H1 (cell line): ENCODE measurements at regions not wholly inside any gene's neighbourhood (a gene's known extent, or its start where the extent isn't known, plus 50 kb on each side); places are given as distances from the start of the nearest gene placed in this dataset.

Experiments
- CTCF ChIA-PET: fragments of 300-600 bp; sonication (Branson Sonifier 250); formaldehyde crosslinking; loops from one replicate; lab custom pipeline; 2021; ENCODE audit not compliant: partially characterized antibody; lab: Charles Lee
- POLR2A ChIA-PET: fragments of 300-600 bp; sonication (Branson Sonifier 250); formaldehyde crosslinking; loops from one replicate; lab custom pipeline; 2021; ENCODE audit warnings: inconsistent platforms; ENCODE audit not compliant: partially characterized antibody; lab: Charles Lee
- DNase-seq, 2 experiments: peaks; one replicate each; pipeline versions ENCODE4 v3.0.0 to v3.0.0-alpha.2; 2010 to 2022; ENCODE audit warnings: low spot score in 2 of 2, low read depth in 1 of 2, mixed read lengths in 1 of 2
- FAIRE-seq: peaks from 2 replicates; lab custom pipeline; 2011; peaks lifted over from hg19 to GRCh38; lab: Jason Lieb, UNC
- H2AFZ ChIP-seq: 2 replicates; pipeline ENCODE4 v1.8.1; 2012; ENCODE audit warnings: low read length, inconsistent platforms
- H2AK5ac ChIP-seq: 2 replicates; pipeline ENCODE4 v1.6.1; 2013; ENCODE audit warnings: low read depth, low read length
- H2BK120ac ChIP-seq: replicated peaks from 2 replicates; pipeline ENCODE3; 2013; ENCODE audit warnings: low read depth, low read length, inconsistent platforms
- H2BK12ac ChIP-seq: 2 replicates; pipeline ENCODE4 v1.6.1; 2013; ENCODE audit warnings: low read depth, low read length
- H2BK15ac ChIP-seq: 2 replicates; pipeline ENCODE4 v1.6.1; 2013; ENCODE audit warnings: low read length
- H2BK20ac ChIP-seq: 2 replicates; pipeline ENCODE4 v1.6.1; 2013; ENCODE audit warnings: low read length
- H2BK5ac ChIP-seq: 2 replicates; pipeline ENCODE4 v1.6.1; 2013; ENCODE audit warnings: low read depth, low read length
- H3K14ac ChIP-seq: 2 replicates; pipeline ENCODE4 v1.6.1; 2013; ENCODE audit warnings: inconsistent platforms; ENCODE audit not compliant: insufficient read length
- H3K18ac ChIP-seq: 2 replicates; pipeline ENCODE4 v1.6.1; 2013; ENCODE audit warnings: low read length; ENCODE audit errors: extremely low read depth
- H3K23ac ChIP-seq: 2 replicates; pipeline ENCODE4 v1.6.1; 2013; ENCODE audit warnings: inconsistent platforms; ENCODE audit not compliant: insufficient read length
- H3K23me2 ChIP-seq: 2 replicates; pipeline ENCODE4 v1.6.1; 2013; ENCODE audit warnings: low read depth, low read length
- H3K27ac ChIP-seq: 2 replicates; pipeline ENCODE4 v1.6.1; 2011; ENCODE audit warnings: low read depth, low read length, inconsistent platforms
- H3K27me3 ChIP-seq, 4 experiments: replicated peaks in 1 of 4; 1 replicate in 1 of 4; 2 replicates in 3 of 4; pipeline versions ENCODE4 v1.6.1 to v1.8.1; 2011 to 2013; ENCODE audit warnings: low read length in 3 of 4, mild to moderate bottlenecking in 3 of 4, inconsistent platforms in 2 of 4, mixed read lengths in 2 of 4, moderate library complexity in 1 of 4; ENCODE audit not compliant: control insufficient read depth in 3 of 4, insufficient read depth in 3 of 4; ENCODE audit errors: extremely low read depth in 1 of 4
- H3K36me3 ChIP-seq, 4 experiments: 2 replicates each; pipeline versions ENCODE4 v1.6.1 to v1.8.1; 2011 to 2013; ENCODE audit warnings: mild to moderate bottlenecking in 4 of 4, low read length in 3 of 4, moderate library complexity in 2 of 4, control low read depth in 1 of 4, inconsistent platforms in 1 of 4; ENCODE audit not compliant: insufficient read depth in 4 of 4, control insufficient read depth in 2 of 4
- H3K4ac ChIP-seq: replicated peaks from 2 replicates; pipeline ENCODE3; 2013; ENCODE audit warnings: low read length, low read depth, mixed read lengths, inconsistent platforms; ENCODE audit not compliant: insufficient read length
- H3K4me1 ChIP-seq, 4 experiments: replicated peaks in 1 of 4; 1 replicate in 1 of 4; 2 replicates in 3 of 4; pipeline versions ENCODE4 v1.6.1 to v1.8.1; 2011 to 2013; ENCODE audit warnings: low read length in 3 of 4, inconsistent platforms in 2 of 4, mixed read lengths in 1 of 4; ENCODE audit not compliant: insufficient read depth in 4 of 4, control insufficient read depth in 3 of 4
- H3K4me2 ChIP-seq, 2 experiments: 2 replicates each; pipeline versions ENCODE4 v1.6.1 to v1.8.1; 2011 to 2013; ENCODE audit warnings: low read depth in 2 of 2, low read length in 2 of 2, control low read depth in 1 of 2, inconsistent platforms in 1 of 2, mild to moderate bottlenecking in 1 of 2; ENCODE audit not compliant: insufficient read depth in 1 of 2
- H3K4me3 ChIP-seq, 4 experiments: fragments of 200-600, 300-600 bp in 1 of 4; sonication (generic), shearing (Covaris generic), sonication (Bioruptor Twin) in 1 of 4; 2 replicates each; pipeline versions ENCODE4 v1.5.1 to v1.8.1; 2011 to 2016; ENCODE audit warnings: low read length in 4 of 4, low read depth in 3 of 4, control low read depth in 2 of 4, inconsistent platforms in 2 of 4, mild to moderate bottlenecking in 2 of 4, mixed read lengths in 1 of 4, moderate library complexity in 1 of 4; ENCODE audit not compliant: insufficient read depth in 2 of 4; ENCODE audit errors: extremely low read depth in 1 of 4
- H3K56ac ChIP-seq: replicated peaks from 2 replicates; pipeline ENCODE3; 2013; ENCODE audit warnings: low read depth, mild to moderate bottlenecking, mixed read lengths, low read length, inconsistent platforms; ENCODE audit not compliant: insufficient read length
- H3K79me1 ChIP-seq: 2 replicates; pipeline ENCODE4 v1.6.1; 2013; ENCODE audit warnings: low read depth, low read length, control low read depth
- H3K79me2 ChIP-seq, 2 experiments: 2 replicates each; pipeline versions ENCODE4 v1.6.1 to v1.8.1; 2012 to 2013; ENCODE audit warnings: low read length in 2 of 2, mild to moderate bottlenecking in 2 of 2, inconsistent platforms in 1 of 2; ENCODE audit not compliant: insufficient read depth in 2 of 2, control insufficient read depth in 1 of 2
- H3K9ac ChIP-seq, 4 experiments: replicated peaks in 1 of 4; 1 replicate in 1 of 4; 2 replicates in 3 of 4; pipeline versions ENCODE4 v1.6.1 to v1.8.1; 2011 to 2013; ENCODE audit warnings: low read depth in 3 of 4, low read length in 3 of 4, control low read depth in 2 of 4, mild to moderate bottlenecking in 2 of 4, moderate library complexity in 2 of 4, inconsistent platforms in 1 of 4; ENCODE audit errors: extremely low read depth in 1 of 4
- H3K9me3 ChIP-seq, 2 experiments: 2 replicates each; pipeline versions ENCODE4 v1.6.1 to v1.8.1; 2012 to 2013; ENCODE audit warnings: mild to moderate bottlenecking in 2 of 2, moderate library complexity in 2 of 2, control low read depth in 1 of 2, inconsistent platforms in 1 of 2, low read depth in 1 of 2, low read length in 1 of 2, mixed read lengths in 1 of 2; ENCODE audit not compliant: insufficient read depth in 2 of 2
- H4K20me1 ChIP-seq, 2 experiments: replicated peaks in 1 of 2; 2 replicates each; pipeline versions ENCODE3 to v1.8.1; 2011 to 2013; ENCODE audit warnings: inconsistent platforms in 2 of 2, low read length in 2 of 2, mild to moderate bottlenecking in 1 of 2; ENCODE audit not compliant: insufficient read depth in 2 of 2, control insufficient read depth in 1 of 2
- H4K5ac ChIP-seq: 2 replicates; pipeline ENCODE4 v1.6.1; 2013; ENCODE audit warnings: low read length, low read depth, mixed read lengths, inconsistent platforms; ENCODE audit not compliant: insufficient read length
- H4K8ac ChIP-seq: 2 replicates; pipeline ENCODE4 v1.8.0; 2013; ENCODE audit warnings: mild to moderate bottlenecking, moderate library complexity, low read length, inconsistent platforms; ENCODE audit not compliant: insufficient read depth; ENCODE audit errors: extremely low read depth
- H4K91ac ChIP-seq: replicated peaks from 2 replicates; pipeline ENCODE3; 2013; ENCODE audit warnings: low read length, mixed read lengths, inconsistent platforms; ENCODE audit not compliant: insufficient read length
- CBX5 ChIP-seq: fragments of 300-800, 300-1000 bp; sonication (generic); IDR thresholded peaks from 2 replicates; pipeline ENCODE4 v1.7.1; 2016; ENCODE audit warnings: antibody characterized with exemption, low read length, low read depth
- CTCF ChIP-seq, 3 experiments: IDR thresholded peaks; 1 replicate in 2 of 3; 2 replicates in 1 of 3; pipeline versions ENCODE4 v1.5.1 to v1.6.1; 2011; ENCODE audit warnings: low read length in 3 of 3, mild to moderate bottlenecking in 3 of 3, inconsistent platforms in 2 of 3, low read depth in 1 of 3, moderate library complexity in 1 of 3; ENCODE audit not compliant: insufficient read depth in 1 of 3; ENCODE audit errors: control extremely low read depth in 1 of 3
- E2F6 ChIP-seq: IDR thresholded peaks from 2 replicates; pipeline ENCODE4 v1.6.1; 2012; ENCODE audit warnings: inconsistent platforms
- EP300 ChIP-seq, 2 experiments: IDR thresholded peaks; 1 replicate in 1 of 2; 2 replicates in 1 of 2; pipeline ENCODE4 v1.6.1; 2011 to 2012; ENCODE audit warnings: low read depth in 2 of 2, low read length in 2 of 2, mild to moderate bottlenecking in 2 of 2, borderline replicate concordance in 1 of 2, inconsistent platforms in 1 of 2, moderate library complexity in 1 of 2
- HDAC6 ChIP-seq: IDR thresholded peaks from one replicate; pipeline ENCODE4 v1.7.1; 2012; ENCODE audit warnings: low read depth, mild to moderate bottlenecking, inconsistent platforms, low read length, moderate library complexity
- POLR2AphosphoS5 ChIP-seq: IDR thresholded peaks from 2 replicates; pipeline ENCODE4 v1.6.1; 2011; ENCODE audit warnings: low read depth, low read length
- SP2 ChIP-seq: IDR thresholded peaks from 2 replicates; pipeline ENCODE4 v1.6.1; 2012; ENCODE audit warnings: mild to moderate bottlenecking, low read length, inconsistent platforms
- WGBS, 2 experiments: shearing (Covaris generic) in 1 of 2; methylation state at CpG; one replicate each; pipeline versions ENCODE4 v1.1.6 to v1.1.7; 2013 to 2015; ENCODE audit warnings: low lambda C conversion rate in 2 of 2, mixed read lengths in 2 of 2, inconsistent platforms in 1 of 2, low coverage in 1 of 2, missing lambda C conversion rate in 1 of 2; ENCODE audit not compliant: insufficient replicate concordance in 2 of 2, insufficient coverage in 1 of 2, insufficient read length in 1 of 2; ENCODE audit errors: extremely low coverage in 1 of 2, missing lambda C conversion rate in 1 of 2; 5-methylcytosine and 5-hydroxymethylcytosine counted together

- Histone ChIP-seq H2AK5ac (no peak overlapping the region), H3K27me3 (no peaks in the 10 kb centered on the region), H3K23ac (no peak overlapping the region), H3K23me2 (no peaks in the 10 kb centered on the region), H2BK120ac (no peak overlapping the region), H4K20me1 (no peaks in the 10 kb centered on the region), H3K9me3 (no peaks in the 10 kb centered on the region), H4K8ac (no peak overlapping the region), H3K4ac (no peak overlapping the region), H3K79me1 (no peaks in the 10 kb centered on the region), H3K14ac (no peak overlapping the region), H3K27ac (no peak overlapping the region), H3K18ac (no peak overlapping the region), H3K56ac (no peak overlapping the region), H2BK12ac (no peak overlapping the region), H3K9ac (no peak overlapping the region), H2BK15ac (no peak overlapping the region), H3K4me2 (no peak overlapping the region), H4K5ac (no peak overlapping the region), H3K4me1 (no peaks in the 10 kb centered on the region), H2AFZ (no peak overlapping the region), H2BK20ac (no peak overlapping the region), H4K91ac (no peak overlapping the region), H3K4me3 (no peak overlapping the region), H3K36me3 (no peaks in the 10 kb centered on the region), H3K79me2 (no peaks in the 10 kb centered on the region), H2BK5ac (no peak overlapping the region)
- DNase-seq (no peak), FAIRE-seq (no peak)
- WGBS, 2 experiments, result 100% methylated on average over 2 of the region's 2 CpGs; no CpG with 5 or more reads in 1 of the 2 experiments
- ChIA-PET CTCF (no interaction called here), POLR2A (no interaction called here)
- TF ChIP-seq HDAC6, result no peak
- TF ChIP-seq EP300 (IDR thresholded peaks at IDR 0.05; ENCODE audit: borderline replicate concordance in 1 of 2, low read depth in 2 of 2, low read length in 2 of 2), result no peak
- no peak for TF ChIP-seq E2F6
- no peak for TF ChIP-seq CBX5
- TF ChIP-seq SP2, result no peak
- TF ChIP-seq CTCF (IDR thresholded peaks at IDR 0.05; ENCODE audit: control extremely low read depth in 1 of 3, insufficient read depth in 1 of 3, low read depth in 1 of 3, low read length in 3 of 3), result no peak
- TF ChIP-seq POLR2AphosphoS5, result no peak
Measured at GRCh38 chr5:166602271-166602670, 1689.2 kb upstream of the WWC1 start.
